Testis (tissue), 2 donors: ENCODE measurements at regions not wholly inside any gene's neighbourhood (a gene's known extent, or its start where the extent isn't known, plus 50 kb on each side); places are given as distances from the start of the nearest gene placed in this dataset.

Experiments used
- POLR2A ChIP-seq: fragments of 450-650 bp; IDR thresholded peaks from one replicate; pipeline ENCODE4 v1.6.1; 2017; ENCODE audit warnings: antibody characterized with exemption, mild to moderate bottlenecking, moderate library complexity
- TF ChIP-seq, protein P1 (sequence below), 3 experiments: fragments of 450-650 bp in 2 of 3; fragments of 200-600 bp in 1 of 3; sonication (generic) in 1 of 3; IDR thresholded peaks; one replicate each; pipeline ENCODE4 v1.5.1; 2016 to 2019; ENCODE audit warnings: antibody characterized with exemption in 3 of 3, mild to moderate bottlenecking in 2 of 3, moderate library complexity in 1 of 3

DNA sequence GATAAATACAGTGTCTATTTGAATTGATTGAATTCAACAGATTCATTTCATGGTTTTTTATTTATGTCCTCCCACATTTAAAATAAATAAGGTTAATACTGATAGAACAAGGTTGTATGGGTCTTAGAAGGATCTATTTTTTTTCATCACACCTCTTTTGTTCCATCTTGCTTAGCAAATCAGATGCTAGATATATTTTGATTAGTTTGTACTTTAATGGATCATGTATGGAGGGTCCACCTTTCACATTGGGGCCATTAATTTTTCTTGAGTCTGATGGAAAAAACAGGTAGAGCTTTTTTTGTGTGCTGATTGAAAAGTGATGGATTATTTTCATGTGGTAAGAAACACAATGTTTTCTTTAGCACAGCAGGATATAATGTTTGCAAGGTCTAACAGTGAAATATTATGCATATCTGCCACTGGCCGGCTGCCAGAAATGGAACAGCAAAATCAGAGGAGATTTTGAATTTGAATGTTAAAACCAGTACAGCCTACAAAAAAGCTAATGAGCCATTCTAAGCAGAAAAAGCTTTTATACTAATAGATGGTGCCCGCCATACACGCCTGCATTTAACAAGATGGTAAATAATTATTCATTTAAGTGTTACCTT, 188.1 kb upstream of the ETAA1 start:
- TF ChIP-seq, protein P1, sequence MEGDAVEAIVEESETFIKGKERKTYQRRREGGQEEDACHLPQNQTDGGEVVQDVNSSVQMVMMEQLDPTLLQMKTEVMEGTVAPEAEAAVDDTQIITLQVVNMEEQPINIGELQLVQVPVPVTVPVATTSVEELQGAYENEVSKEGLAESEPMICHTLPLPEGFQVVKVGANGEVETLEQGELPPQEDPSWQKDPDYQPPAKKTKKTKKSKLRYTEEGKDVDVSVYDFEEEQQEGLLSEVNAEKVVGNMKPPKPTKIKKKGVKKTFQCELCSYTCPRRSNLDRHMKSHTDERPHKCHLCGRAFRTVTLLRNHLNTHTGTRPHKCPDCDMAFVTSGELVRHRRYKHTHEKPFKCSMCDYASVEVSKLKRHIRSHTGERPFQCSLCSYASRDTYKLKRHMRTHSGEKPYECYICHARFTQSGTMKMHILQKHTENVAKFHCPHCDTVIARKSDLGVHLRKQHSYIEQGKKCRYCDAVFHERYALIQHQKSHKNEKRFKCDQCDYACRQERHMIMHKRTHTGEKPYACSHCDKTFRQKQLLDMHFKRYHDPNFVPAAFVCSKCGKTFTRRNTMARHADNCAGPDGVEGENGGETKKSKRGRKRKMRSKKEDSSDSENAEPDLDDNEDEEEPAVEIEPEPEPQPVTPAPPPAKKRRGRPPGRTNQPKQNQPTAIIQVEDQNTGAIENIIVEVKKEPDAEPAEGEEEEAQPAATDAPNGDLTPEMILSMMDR (IDR thresholded peaks at IDR 0.05) = no peak
- TF ChIP-seq POLR2A = no peak
